ENCODE measurements at regions not wholly inside any gene's neighbourhood (a gene's known extent, or its start where the extent isn't known, plus 50 kb on each side); places are given as distances from the start of the nearest gene placed in this dataset.
"Not testable (repeated sequence)": the region's sequence is repeated elsewhere in the genome, so short reads cannot be mapped to it uniquely, and the experiment has no call there.

GRCh38 chrX:55142206-55142918, 53.5 kb downstream of the PAGE2 start:
- no peak for DNase-seq

DNA sequence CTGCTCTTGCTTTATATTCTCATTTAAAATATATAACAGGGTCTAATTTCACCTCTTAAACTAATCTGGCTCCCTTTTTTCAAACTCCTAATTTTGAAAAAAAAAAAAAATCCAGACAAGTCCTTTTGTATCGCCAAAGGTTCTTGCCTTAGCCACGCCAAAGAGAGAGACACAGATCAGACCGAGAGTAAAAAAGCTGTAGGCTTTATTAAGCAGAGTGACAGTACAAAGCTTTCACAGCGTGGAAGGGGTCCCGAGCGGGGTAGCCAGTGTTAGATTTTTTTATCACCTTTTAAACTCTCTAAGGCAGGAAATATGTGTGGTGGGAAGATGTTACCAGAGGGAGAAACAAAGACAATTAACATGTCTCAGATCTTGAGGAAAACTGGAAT, 54.1 kb downstream of the PAGE2 start:
- no peak for DNase-seq

- DNase-seq, result no peak
These were observed 54.8 kb downstream of the PAGE2 start for GRCh38 chrX:55143621-55144020.

DNA sequence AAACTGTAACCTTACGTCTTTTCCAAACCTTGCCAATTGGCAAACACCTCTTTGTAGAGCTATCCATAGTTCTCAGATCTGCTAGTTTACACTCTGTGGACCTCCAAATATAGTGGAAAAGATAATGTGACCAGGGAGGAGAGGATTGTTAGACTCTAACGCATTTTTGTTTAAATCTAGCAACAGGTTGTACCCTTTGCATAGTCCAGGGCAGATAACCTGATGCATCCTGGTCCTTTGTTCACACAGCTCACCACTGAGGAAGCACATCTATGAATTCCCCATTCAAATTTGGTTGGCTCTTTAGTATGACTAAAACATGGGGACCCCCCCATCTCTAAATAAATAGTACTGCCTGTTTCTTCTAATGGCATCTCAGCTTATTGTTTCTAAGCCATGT, 55.9 kb downstream of the PAGE2 start:
- DNase-seq, result no peak

DNA sequence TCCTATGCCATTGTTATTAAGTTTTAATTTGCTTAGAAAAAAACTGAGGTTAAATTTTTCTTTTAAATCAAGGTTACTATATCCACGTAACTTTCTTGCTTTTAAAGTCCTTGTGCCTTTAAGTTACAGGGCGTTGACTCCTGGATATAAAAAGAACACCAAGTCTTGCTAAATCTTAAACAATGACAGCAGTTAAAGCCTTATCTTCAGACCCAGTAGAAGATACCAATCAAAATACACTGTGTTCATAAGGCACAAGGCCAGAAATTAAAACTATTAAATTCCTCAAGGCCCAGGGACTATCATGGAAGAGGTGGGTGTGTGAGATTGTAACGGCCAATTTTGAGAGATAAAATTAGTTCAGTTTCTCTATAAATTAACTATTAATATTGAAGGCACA, 60.4 kb downstream of the PAGE2 start:
- no peak for DNase-seq

DNA sequence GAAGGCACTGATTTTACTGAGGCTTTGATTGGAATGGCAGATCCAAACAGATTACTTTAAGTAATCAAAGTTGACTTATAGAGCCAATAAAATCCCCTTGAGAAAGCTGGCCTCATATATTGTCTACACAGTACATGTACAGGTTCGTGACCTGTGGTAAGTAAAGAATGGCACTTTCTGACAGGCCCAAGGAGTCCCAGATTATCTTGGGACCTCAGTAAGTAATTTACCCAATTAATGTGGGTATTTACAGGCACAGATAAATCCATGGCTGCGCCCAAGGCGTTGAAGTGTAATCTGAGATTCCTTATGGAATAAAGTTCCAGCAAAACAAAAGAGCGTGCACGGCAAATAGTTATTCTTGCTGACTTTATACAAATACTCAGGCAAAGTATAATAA, 62.4 kb downstream of the PAGE2 start:
- DNase-seq, result no peak

GRCh38 chrX:55159551-55159950, 60.6 kb upstream of the PAGE5 start:
- peak in 1 of 5 experiments; percentile 62 for DNase-seq

- peak; percentile 66 to 90 (median 85) for DNase-seq
These were observed 59.2 kb upstream of the PAGE5 start for GRCh38 chrX:55160685-55161552.

- peak in 1 of 5 experiments; percentile 1 for DNase-seq
These were observed 58.6 kb upstream of the PAGE5 start for GRCh38 chrX:55161581-55161980.

DNA sequence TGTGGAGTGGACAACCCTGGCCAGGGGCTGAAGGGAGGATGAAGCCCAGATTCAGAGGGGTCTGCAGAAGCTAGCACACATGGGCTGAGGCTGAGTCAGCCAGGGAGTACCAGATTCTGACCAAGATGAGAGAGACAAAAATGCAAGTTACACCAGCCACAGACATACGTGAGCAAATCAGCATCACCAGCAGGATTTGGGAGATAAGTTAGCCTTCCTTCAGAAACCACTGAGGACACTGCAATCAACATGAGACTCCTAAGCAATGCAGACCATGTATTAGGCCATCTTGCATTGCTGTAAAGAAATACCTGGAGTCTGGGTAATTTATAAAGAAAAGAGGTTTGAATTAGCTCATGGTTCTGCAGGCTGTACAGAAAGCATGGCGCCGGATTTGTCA, 57.0 kb upstream of the PAGE5 start:
- DNase-seq, result no peak

DNA sequence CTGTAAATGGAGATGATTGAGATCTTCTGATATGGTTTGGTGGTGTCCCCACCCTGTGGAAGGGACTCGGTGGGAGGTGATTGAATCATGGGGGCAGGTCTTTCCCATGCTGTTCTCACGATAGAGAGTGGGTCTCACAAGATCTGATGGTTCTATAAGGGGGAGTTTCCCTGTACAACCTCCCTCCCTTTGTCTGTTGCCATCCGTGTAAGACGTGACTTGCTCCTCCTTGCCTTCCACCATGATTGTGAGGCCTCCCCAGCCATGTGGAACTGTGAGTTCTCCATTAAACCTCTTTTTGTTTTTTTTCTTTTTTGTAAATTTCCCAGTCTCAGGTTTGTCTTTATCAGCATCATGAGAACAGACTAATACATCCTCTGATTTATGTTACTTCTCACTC, 55.1 kb upstream of the PAGE5 start:
- not testable (repeated sequence) for DNase-seq

DNA sequence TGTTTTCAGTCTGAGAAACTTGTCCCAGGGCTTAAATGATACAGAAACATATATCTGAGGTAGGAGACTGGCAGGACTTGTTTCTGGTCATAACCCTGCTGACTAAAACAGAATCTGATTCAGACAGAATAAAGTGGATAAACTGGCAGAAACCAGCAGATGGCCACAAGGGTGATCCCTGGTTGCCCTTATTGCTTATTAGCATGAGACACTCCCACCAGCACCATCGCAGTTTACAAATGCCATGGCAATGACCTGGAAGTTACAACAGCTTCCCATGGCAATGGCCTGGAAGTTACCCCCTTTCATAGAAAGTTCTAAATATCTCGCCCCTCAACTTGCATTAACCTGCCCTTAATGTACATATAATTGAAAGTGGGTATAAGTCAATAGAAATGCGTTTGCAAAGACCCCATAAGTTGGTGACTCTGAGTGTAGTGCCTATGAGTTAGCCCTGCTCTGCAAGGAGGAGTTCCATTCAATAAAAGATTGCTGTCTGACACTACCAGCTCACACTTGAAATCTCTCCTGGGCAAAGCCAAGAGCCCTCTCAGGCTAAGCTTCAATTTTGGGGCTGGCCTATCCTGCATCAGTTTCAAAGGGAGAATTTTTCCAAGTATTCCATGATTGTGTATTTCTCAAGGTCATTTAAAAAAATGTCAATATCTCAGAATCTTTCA, 52.9 kb upstream of the PAGE5 start:
- no peak for DNase-seq

- no peak for DNase-seq
These were observed 52.2 kb upstream of the PAGE5 start for GRCh38 chrX:55167901-55168300.

DNA sequence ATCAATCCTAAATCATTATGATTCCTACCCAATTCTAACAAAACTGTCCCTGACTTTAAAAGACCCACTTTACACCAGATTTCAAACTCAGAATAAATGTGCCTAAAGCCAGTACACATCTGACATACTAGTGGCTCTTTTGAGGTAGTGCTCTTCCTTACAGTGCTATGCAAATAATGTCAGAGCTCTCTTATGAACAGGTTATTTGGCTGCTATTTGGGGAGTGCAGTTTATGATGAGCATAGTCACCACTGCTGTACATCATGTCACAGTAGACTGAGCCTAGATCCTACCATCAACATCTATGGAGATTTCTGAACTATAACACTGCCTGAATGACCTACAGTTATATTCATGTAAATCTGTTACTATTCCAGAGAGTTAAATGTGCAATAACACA, 50.4 kb upstream of the PAGE5 start:
- no peak for DNase-seq

Data from T-helper 2 cell (primary cell).